Hematopoietic multipotent progenitor cell treated with erythropoietin and hydrocortisone succinate and interleukin-3 and kit ligand, for 15 days (in vitro differentiated cells): ENCODE measurements at regions not wholly inside any gene's neighbourhood (a gene's known extent, or its start where the extent isn't known, plus 50 kb on each side); places are given as distances from the start of the nearest gene placed in this dataset.

ENCODE experiments used
- DNase-seq: peaks from one replicate; pipeline ENCODE4 v3.0.0-alpha.2; 2015; ENCODE audit warnings: low spot score

DNA sequence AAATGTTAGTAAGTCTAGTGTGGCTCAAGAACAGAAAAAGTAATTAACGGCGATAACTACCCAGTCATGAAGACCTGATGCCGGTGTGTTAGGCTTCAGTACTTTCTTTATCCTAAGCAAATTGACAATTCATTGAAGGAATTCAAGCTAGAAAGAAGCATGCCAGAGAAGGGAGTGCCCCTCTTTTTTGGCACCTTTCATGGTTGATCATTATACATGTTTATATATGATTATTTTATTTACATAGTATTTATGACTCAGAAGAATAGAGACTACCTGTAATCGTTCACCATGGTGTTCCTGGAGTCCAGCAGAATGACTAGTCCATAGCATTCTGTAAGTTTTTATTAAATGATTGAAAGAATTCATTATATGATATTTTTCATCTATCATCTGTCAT, 548.3 kb upstream of the SLIT2 start:
- DNase-seq = no peak

DNA sequence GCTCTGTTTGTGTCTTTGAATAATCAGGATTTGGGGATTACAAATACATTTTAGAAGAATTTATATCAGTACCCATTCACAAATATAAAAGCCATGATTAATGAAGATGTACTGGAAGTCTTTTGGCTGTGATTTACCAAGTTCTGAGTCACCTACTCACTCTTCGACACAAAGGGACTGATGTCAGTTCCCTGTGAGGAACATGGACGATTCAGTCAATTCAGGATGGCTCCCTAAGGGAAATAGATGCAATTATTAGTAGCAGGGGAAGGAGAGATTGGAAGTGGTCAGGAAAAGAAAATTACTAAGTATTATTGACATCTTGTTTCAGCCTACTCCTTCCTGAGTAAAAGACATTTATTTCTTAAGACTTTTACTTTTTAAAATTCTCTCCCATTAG, 550.7 kb upstream of the SLIT2 start:
- no peak for DNase-seq

GRCh38 chr4:19698961-19699360, 552.7 kb upstream of the SLIT2 start:
- DNase-seq = no peak

DNA sequence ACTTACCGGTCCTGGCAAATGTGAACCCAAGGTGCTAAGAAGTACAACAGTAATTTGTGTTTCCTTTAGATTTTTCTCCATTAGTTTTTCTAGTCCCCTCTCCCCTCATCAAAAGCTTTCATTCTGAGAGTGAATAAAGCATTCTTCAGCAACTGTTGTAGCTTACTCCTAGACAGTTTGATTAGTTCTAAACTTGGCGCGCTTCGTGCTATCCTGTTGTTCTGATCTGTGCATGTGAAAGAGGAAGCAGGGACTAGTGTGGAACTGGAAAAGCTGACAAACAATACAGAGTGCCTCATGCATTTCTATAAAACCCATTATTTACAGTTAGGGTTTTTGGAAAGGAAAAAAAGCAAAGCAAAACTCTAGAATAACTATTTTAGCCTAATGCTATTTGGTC, 556.9 kb upstream of the SLIT2 start:
- DNase-seq = no peak

- no peak for DNase-seq
These were observed 557.7 kb upstream of the SLIT2 start for GRCh38 chr4:19693936-19694570.

DNA sequence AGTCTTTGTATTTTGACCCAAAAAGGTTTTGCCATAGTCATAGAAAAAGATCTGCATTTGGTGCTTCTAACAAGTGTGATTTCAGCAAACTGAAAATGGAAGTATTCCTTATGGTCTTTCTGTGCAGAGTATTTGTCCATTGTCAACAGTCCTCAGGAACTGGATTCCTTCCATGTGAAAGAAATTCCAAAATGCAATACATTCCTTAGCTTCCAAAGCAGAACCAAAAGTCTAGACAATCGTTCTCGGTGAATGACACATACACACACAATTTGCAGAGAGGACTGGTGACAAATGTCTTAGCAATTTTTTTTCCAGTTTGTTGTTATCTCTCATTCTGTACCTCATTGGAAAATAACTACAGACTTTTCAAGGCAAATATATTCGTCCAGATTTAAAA, 562.2 kb upstream of the SLIT2 start:
- DNase-seq = no peak

DNA sequence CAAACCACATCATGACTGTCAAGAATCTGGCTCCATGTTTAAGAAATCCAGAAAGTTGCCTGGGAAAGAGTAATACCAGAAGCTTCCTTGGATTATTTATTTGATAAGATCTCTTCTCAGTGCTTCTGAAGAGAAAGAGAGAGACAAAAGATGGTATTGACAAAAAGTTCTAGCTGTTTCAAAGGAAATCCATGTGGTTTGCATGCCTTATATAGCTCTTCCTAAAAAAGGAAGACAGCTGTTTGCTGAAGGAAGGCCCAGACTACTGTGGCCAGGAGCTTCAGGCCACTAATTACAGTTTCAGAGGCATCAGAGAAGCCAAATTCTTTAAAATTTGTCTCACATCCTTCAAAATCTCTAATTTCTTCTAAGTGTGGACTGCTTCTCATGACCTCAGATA, 565.2 kb upstream of the SLIT2 start:
- DNase-seq = no peak

GRCh38 chr4:19684084-19684483, 567.6 kb upstream of the SLIT2 start:
- DNase-seq = no peak

DNA sequence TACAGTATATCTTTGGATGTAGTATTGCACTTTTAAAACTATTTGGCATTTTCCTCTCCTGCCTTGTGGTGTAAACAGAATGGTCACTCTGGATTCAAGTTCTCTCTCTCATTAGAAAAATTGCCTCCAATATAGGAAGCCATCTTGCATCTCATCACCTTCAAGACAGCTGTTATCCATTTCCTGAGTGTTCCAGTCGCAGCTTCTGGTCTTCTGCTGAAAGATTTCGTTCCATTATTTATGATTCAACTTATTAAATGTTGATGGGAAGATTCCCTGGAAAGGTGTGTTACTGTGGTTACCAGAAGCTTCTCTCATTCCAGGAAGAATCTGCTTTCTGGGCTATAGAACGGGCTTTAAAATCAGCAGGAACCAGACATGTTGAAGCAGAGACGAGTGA, 568.3 kb upstream of the SLIT2 start:
- no peak for DNase-seq

DNA sequence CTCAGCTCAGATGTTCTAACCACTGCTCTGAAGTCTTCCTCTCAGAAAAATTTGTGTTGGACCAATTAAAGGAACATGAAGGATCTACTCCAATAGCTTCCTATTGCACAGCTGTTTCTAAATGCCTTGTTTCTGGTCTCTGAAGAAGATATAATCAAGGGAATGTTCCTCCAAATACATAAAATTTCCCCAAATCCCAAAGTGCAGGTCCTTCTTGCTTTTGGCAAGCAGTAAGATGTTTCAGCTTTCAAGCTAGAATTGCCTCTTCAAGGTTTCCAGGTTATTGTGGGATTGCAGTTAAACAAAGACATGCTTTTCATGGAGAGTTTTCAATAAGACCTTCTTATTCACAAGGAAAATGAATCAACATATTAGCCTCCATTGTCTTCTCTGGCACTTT, 574.5 kb upstream of the SLIT2 start:
- DNase-seq = no peak

GRCh38 chr4:19675172-19675811, 576.4 kb upstream of the SLIT2 start:
- no peak for DNase-seq

DNA sequence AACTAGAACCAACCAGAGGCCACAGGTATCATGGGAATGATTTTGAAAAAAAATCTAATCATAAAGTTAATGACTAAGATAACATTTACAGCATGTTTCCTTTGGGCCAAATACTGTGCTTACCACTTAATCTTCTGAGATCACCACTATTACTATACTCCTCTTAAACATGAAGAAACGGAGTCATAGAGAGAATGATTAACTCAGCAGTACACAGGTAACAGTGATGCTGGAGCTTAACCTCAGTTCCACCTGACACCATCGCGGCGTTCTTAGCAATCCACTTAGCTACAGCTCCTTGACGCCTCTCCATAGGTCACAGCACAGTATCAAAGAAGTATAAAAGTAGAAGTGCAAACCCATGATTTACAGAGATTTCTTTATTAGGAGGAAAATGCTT, 592.6 kb upstream of the SLIT2 start:
- DNase-seq = no peak

- no peak for DNase-seq
These were observed 593.8 kb upstream of the SLIT2 start for GRCh38 chr4:19657856-19658255.

DNA sequence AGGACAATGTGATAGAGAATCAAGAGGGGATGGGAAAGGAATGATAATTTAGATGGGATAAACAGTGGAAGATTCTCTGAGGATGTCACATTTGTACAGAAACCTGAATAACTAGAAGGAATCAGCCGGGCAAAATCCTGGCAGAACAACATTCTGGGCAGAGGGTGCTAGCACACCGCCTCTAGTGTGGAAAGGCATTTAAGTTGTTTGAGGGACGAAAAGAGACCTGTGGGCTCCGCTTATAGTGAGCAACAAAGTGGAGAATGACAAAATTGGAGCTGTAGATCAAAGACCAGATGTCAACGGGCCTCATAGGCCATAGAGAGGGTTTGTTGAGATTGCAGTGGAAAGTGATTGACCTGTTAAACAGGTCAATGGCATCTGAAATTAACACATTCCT, 596.0 kb upstream of the SLIT2 start:
- DNase-seq = no peak

DNA sequence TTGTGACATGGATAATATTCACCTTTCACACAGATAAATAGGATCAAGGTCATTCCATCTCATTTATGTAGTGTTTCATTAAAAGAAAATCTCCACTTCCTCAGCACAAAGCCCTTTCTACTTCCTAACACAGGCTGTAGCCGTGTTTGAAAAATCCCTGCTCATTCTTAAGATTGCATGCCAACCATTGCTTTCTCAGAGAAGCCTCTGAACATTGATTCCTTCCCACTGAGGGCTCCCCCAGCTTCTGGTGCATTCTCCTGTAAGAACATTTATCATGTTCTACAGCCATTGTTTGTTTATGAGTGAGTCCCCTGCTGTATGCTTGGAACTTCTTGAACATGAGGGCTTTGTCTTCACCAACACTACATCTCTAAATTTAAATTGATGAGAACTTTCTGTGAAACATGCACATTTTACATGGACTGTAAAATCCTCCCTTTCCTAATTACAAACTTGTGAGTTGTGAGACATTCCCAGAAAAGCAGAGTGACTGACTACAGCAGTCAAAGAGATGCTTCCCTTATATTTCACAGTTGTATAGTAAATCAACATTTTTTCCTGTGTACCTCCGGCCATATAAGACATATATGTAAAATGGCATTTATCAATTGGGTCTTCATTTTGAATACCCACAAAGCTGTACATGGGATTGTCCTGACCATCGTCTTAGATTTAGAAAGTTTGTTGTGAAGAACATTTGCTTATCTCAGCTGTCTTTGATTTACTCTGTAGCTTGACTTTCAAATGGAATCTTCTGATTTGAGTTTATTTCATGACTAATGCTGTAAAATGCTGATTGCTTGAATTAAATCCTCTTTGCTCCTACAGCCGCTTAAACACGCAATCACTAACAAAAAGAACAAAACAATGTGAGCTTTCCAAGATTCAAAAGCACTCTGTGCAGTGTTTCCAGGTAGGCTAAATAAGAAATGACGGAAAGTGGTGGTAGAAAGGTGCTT, 600.5 kb upstream of the SLIT2 start:
- DNase-seq = no peak

- DNase-seq = no peak
These were observed 606.1 kb upstream of the SLIT2 start for GRCh38 chr4:19645589-19645988.

- DNase-seq = no peak
These were observed 615.3 kb upstream of the SLIT2 start for GRCh38 chr4:19636451-19636850.

- DNase-seq = no peak
These were observed 619.9 kb upstream of the SLIT2 start for GRCh38 chr4:19631814-19632213.

DNA sequence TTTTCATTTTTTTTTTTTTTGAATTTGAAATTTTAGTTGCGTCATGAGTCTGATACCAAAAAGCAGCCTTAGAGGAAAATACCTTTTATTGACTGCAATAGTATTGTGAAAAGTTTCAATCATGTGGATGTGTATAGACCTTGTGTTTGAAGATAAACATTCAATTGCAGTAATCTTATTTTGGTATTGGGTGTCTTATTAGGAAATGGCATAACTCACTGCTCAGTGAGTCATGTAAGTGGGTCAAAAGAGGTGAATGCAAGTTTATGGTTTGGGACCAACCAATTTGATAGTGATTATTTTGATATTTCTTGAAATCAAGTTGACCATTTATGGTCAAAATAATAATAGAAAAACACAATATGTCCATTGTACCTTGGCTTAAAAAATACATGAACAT, 627.8 kb upstream of the SLIT2 start:
- DNase-seq = no peak

- no peak for DNase-seq
These were observed 636.5 kb upstream of the SLIT2 start for GRCh38 chr4:19615086-19615689.

GRCh38 chr4:19614171-19614570, 637.5 kb upstream of the SLIT2 start:
- no peak for DNase-seq

GRCh38 chr4:19596342-19596741, 655.4 kb upstream of the SLIT2 start:
- DNase-seq = no peak

DNA sequence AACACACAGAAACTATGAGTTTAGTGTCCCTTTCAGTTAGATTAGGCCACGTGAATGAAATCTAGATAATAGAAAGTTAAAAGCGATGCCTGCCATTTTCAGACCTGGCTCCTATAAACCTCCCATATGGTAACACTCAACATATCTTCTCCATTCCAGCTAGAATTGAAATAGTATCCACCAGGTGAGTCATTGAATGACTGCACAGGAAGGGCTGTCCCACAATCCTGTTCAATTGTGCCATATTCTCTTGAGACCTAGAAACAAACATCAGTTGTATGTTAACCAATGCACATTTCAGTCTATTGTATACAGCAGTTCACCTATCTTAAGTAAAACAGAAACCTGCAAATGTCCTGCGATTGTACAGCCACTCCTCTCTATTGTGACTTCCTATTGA, 659.3 kb upstream of the SLIT2 start:
- DNase-seq = no peak
